B cell (primary cell): ENCODE measurements at regions not wholly inside any gene's neighbourhood (a gene's known extent, or its start where the extent isn't known, plus 50 kb on each side); places are given as distances from the start of the nearest gene placed in this dataset.
A peak's percentile ranks its signal among the peaks of the same experiment; 100 is the strongest.

Experiments used
- ATAC-seq: fragments of 200-7000 bp; cut with Tn5 transposase; one replicate; pipeline ENCODE4 v1.10.0; 2021; ENCODE audit warnings: low read depth, mild to moderate bottlenecking, moderate number of reproducible peaks, moderate library complexity
- CTCF ChIA-PET: fragments of 350-600 bp; sonication (Branson Sonifier 250); formaldehyde crosslinking; loops from one replicate; lab custom pipeline; 2021; ENCODE audit warnings: antibody characterized with exemption, inconsistent platforms; lab: Charles Lee
- POLR2A ChIA-PET: fragments of 350-600 bp; sonication (Branson Sonifier 250); formaldehyde crosslinking; loops from one replicate; lab custom pipeline; 2021; ENCODE audit warnings: antibody characterized with exemption; lab: Charles Lee
- DNase-seq: peaks from one replicate; pipeline ENCODE4 v3.0.0; 2013
- H2AFZ ChIP-seq: 2 replicates; pipeline ENCODE4 v1.6.1; 2012; ENCODE audit warnings: mild to moderate bottlenecking, low read depth, low read length; ENCODE audit not compliant: insufficient read depth, poor library complexity, severe bottlenecking
- H3K27ac ChIP-seq, 2 donors: 1 replicate in 1 of 2; 2 replicates in 1 of 2; pipeline ENCODE4 v1.5.1; 2012 to 2013; ENCODE audit warnings: low read length in 2 of 2, mild to moderate bottlenecking in 2 of 2, moderate library complexity in 1 of 2
- H3K27me3 ChIP-seq, 4 experiments: fragments of 200-600 bp in 1 of 4; sonication (generic) in 1 of 4; replicated peaks in 1 of 4; 1 replicate in 2 of 4; 2 replicates in 2 of 4; pipeline versions ENCODE4 v1.6.1 to v1.7.0; 2013 to 2016; ENCODE audit warnings: low read length in 3 of 4, mild to moderate bottlenecking in 2 of 4, mixed read lengths in 1 of 4, moderate library complexity in 1 of 4; ENCODE audit not compliant: insufficient read depth in 4 of 4, control insufficient read depth in 3 of 4; ENCODE audit errors: control extremely low read depth in 1 of 4
- H3K36me3 ChIP-seq, 2 experiments: replicated peaks in 1 of 2; 1 replicate in 1 of 2; 2 replicates in 1 of 2; pipeline versions ENCODE4 v1.6.1 to v1.7.1; 2013; ENCODE audit warnings: low read length in 1 of 2; ENCODE audit not compliant: insufficient read depth in 2 of 2, control insufficient read depth in 1 of 2; ENCODE audit errors: control extremely low read depth in 1 of 2, extremely low read depth in 1 of 2
- H3K4me1 ChIP-seq, 2 donors: fragments of 200-600 bp in 1 of 2; sonication (generic) in 1 of 2; 1 replicate in 1 of 2; 2 replicates in 1 of 2; pipeline versions ENCODE4 v1.5.1 to v1.6.1; 2013 to 2017; ENCODE audit warnings: low read length in 2 of 2; ENCODE audit not compliant: control insufficient read depth in 2 of 2, insufficient read depth in 2 of 2
- H3K4me2 ChIP-seq: replicated peaks from 2 replicates; pipeline ENCODE3; 2012; ENCODE audit warnings: mild to moderate bottlenecking, low read depth, low read length; ENCODE audit not compliant: poor library complexity, severe bottlenecking
- H3K4me3 ChIP-seq, 5 experiments: fragments of 200-600 bp in 1 of 5; sonication (generic) in 1 of 5; 1 replicate in 3 of 5; 2 replicates in 2 of 5; pipeline versions ENCODE4 v1.5.1 to v1.7.0; 2011 to 2016; ENCODE audit warnings: low read length in 4 of 5, mild to moderate bottlenecking in 4 of 5, low read depth in 2 of 5, control low read depth in 1 of 5, moderate library complexity in 1 of 5; ENCODE audit not compliant: insufficient read depth in 1 of 5; ENCODE audit errors: control extremely low read depth in 1 of 5, extremely low read depth in 1 of 5
- H3K79me2 ChIP-seq: fragments of 200-600 bp; sonication (generic); one replicate; pipeline ENCODE4 v1.6.0; 2016; ENCODE audit warnings: low read length; ENCODE audit not compliant: control insufficient read depth, insufficient read depth
- H3K9ac ChIP-seq: fragments of 200-600 bp; sonication (generic); 2 replicates; pipeline ENCODE4 v1.6.1; 2017; ENCODE audit warnings: mild to moderate bottlenecking, low read length, moderate library complexity
- H3K9me3 ChIP-seq, 3 donors: one replicate each; pipeline versions ENCODE4 v1.6.1 to v1.7.1; 2013; ENCODE audit warnings: low read length in 2 of 3; ENCODE audit not compliant: control insufficient read depth in 2 of 3, insufficient read depth in 1 of 3; ENCODE audit errors: control extremely low read depth in 1 of 3
- H4K20me1 ChIP-seq: 2 replicates; pipeline ENCODE4 v1.6.0; 2012; ENCODE audit warnings: mild to moderate bottlenecking, low read length; ENCODE audit not compliant: insufficient read depth, control insufficient read depth, poor library complexity, severe bottlenecking
- H3K27ac Mint-ChIP-seq: one replicate; pipeline ENCODE4 v1.8.0; 2021; ENCODE audit warnings: mixed read lengths
- H3K27me3 Mint-ChIP-seq: one replicate; pipeline ENCODE4 v1.8.0; 2021; ENCODE audit warnings: mixed read lengths
- H3K4me1 Mint-ChIP-seq: one replicate; pipeline ENCODE4 v1.8.0; 2021; ENCODE audit warnings: mixed read lengths
- H3K4me3 Mint-ChIP-seq: one replicate; pipeline ENCODE4 v1.8.0; 2021; ENCODE audit warnings: mixed read lengths
- H3K9me3 Mint-ChIP-seq: one replicate; pipeline ENCODE4 v1.8.0; 2022; ENCODE audit warnings: mixed read lengths; ENCODE audit not compliant: insufficient read depth
- EZH2 ChIP-seq: IDR thresholded peaks from 2 replicates; pipeline ENCODE4 v1.6.1; 2012; ENCODE audit warnings: borderline replicate concordance, low read depth, mild to moderate bottlenecking, moderate library complexity, low read length; ENCODE audit not compliant: insufficient read depth, poor library complexity, severe bottlenecking
- WGBS: methylation state at CpG from one replicate; pipeline ENCODE4 v1.1.5; 2013; ENCODE audit warnings: missing lambda C conversion rate; ENCODE audit not compliant: insufficient coverage; 5-methylcytosine and 5-hydroxymethylcytosine counted together
- intact Hi-C: fragments of 100-400 bp; cut with micrococcal nuclease; formaldehyde crosslinking; loops from one replicate; pipeline ENCODE4 v1.10.0; 2022
- TF ChIP-seq, protein P1 (sequence below): fragments of 200-600 bp; IDR thresholded peaks from one replicate; pipeline ENCODE4 v1.8.0; 2022; ENCODE audit warnings: antibody characterized with exemption, mild to moderate bottlenecking

GRCh38 chr9:129458155-129458661 lies 162.7 kb downstream of the C9orf50 start:
- peaks cover 27% of the 10 kb centered on the region for H3K4me1 Mint-ChIP-seq
- POLR2A ChIA-PET, result interaction anchor here (0.6 to 3.6 kb wide), 7 partner anchors 25 to 318 kb away, joined by 3 to 23 read pairs (median 5); no protein-coding TSS in a partner anchor
- peak; percentile 49 for DNase-seq
- no peaks in the 10 kb centered on the region for H3K79me2 ChIP-seq
- no peaks in the 10 kb centered on the region for H4K20me1 ChIP-seq
- H2AFZ ChIP-seq, result peak overlapping the region; percentile 77
- TF ChIP-seq, protein P1, sequence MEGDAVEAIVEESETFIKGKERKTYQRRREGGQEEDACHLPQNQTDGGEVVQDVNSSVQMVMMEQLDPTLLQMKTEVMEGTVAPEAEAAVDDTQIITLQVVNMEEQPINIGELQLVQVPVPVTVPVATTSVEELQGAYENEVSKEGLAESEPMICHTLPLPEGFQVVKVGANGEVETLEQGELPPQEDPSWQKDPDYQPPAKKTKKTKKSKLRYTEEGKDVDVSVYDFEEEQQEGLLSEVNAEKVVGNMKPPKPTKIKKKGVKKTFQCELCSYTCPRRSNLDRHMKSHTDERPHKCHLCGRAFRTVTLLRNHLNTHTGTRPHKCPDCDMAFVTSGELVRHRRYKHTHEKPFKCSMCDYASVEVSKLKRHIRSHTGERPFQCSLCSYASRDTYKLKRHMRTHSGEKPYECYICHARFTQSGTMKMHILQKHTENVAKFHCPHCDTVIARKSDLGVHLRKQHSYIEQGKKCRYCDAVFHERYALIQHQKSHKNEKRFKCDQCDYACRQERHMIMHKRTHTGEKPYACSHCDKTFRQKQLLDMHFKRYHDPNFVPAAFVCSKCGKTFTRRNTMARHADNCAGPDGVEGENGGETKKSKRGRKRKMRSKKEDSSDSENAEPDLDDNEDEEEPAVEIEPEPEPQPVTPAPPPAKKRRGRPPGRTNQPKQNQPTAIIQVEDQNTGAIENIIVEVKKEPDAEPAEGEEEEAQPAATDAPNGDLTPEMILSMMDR, result no peak
- TF ChIP-seq EZH2, result no peak
- peak overlapping the region; percentile 96 for H3K4me2 ChIP-seq
- no peak overlapping the region for H3K9ac ChIP-seq
- peak overlapping the region; percentile 84 for H3K27ac Mint-ChIP-seq
- WGBS, result 5% methylated on average over 11 of the region's 14 CpGs
- peak overlapping the region; percentile 59 for H3K4me3 Mint-ChIP-seq
- peaks cover 33 to 35% of the 10 kb centered on the region in 2 donors for H3K4me1 ChIP-seq
- peaks cover 0 to 7% (median 3%) of the 10 kb centered on the region in 4 experiments for H3K27me3 ChIP-seq
- H3K36me3 ChIP-seq, result no peaks in the 10 kb centered on the region
- CTCF ChIA-PET, result interaction anchor here (1.0 to 2.7 kb wide), 4 partner anchors 22 to 320 kb away, joined by 3 to 16 read pairs (median 5); no protein-coding TSS in a partner anchor
- H3K27me3 Mint-ChIP-seq, result no peaks in the 10 kb centered on the region
- intact Hi-C loops, result no loop called here
- no peaks in the 10 kb centered on the region for H3K9me3 Mint-ChIP-seq
- peak; percentile 8 for ATAC-seq
- no peaks in the 10 kb centered on the region for H3K9me3 ChIP-seq
- no peak overlapping the region for H3K27ac ChIP-seq
- no peak overlapping the region for H3K4me3 ChIP-seq

GRCh38 chr9:129457325-129457779 lies 163.5 kb downstream of the C9orf50 start:
- Histone ChIP-seq H3K4me2 (no peak overlapping the region), H3K9me3 (no peaks in the 10 kb centered on the region), H3K4me3 (no peak overlapping the region), H3K9ac (no peak overlapping the region), H4K20me1 (no peaks in the 10 kb centered on the region), H3K36me3 (no peaks in the 10 kb centered on the region), H3K27me3 (peaks cover 0 to 9% (median 3%) of the 10 kb centered on the region in 4 experiments), H3K27ac (no peak overlapping the region), H2AFZ (no peak overlapping the region), H3K4me1 (peaks cover 33 to 35% of the 10 kb centered on the region in 2 donors), H3K79me2 (no peaks in the 10 kb centered on the region)
- Mint-ChIP-seq H3K4me3 (no peak overlapping the region), H3K27ac (peak overlapping the region; percentile 2), H3K27me3 (peaks cover 5% of the 10 kb centered on the region), H3K4me1 (peaks cover 27% of the 10 kb centered on the region), H3K9me3 (no peaks in the 10 kb centered on the region)
- no peak for ATAC-seq
- DNase-seq, result no peak
- TF ChIP-seq, protein P1, result no peak
- no peak for TF ChIP-seq EZH2
- intact Hi-C loops, result no loop called here
- 99% methylated on average over 4 of the region's 6 CpGs for WGBS
- ChIA-PET POLR2A (interaction anchor here (3.6 kb wide), 1 partner anchor 26 kb away, joined by 23 read pairs; no protein-coding TSS in a partner anchor), CTCF (no interaction called here)
